DMS114 treated with DMSO at 0.1 percent for 48 hours (cell line): ENCODE measurements at regions not wholly inside any gene's neighbourhood (a gene's known extent, or its start where the extent isn't known, plus 50 kb on each side); places are given as distances from the start of the nearest gene placed in this dataset.

Experiments used
- DNase-seq: peaks from one replicate; lab custom pipeline; 2025; ENCODE audit not compliant: unreplicated experiment; lab: John Stamatoyannopoulos, UW

- DNase-seq, result no peak
Measured at GRCh38 chr5:43941806-43942205, 338.8 kb downstream of the NNT start.

GRCh38 chr5:43940562-43940961 lies 337.6 kb downstream of the NNT start:
- DNase-seq, result no peak

GRCh38 chr5:43926923-43927322 lies 323.9 kb downstream of the NNT start:
- no peak for DNase-seq

GRCh38 chr5:43920422-43920821 lies 317.4 kb downstream of the NNT start:
- no peak for DNase-seq

GRCh38 chr5:43917925-43918324 lies 314.9 kb downstream of the NNT start:
- DNase-seq, result no peak

- DNase-seq, result no peak
Measured at GRCh38 chr5:43903129-43903528, 300.1 kb downstream of the NNT start.

GRCh38 chr5:43900974-43901373 lies 298.0 kb downstream of the NNT start:
- DNase-seq, result no peak

GRCh38 chr5:43895876-43896275 lies 292.9 kb downstream of the NNT start:
- no peak for DNase-seq

- no peak for DNase-seq
Measured at GRCh38 chr5:43893951-43894684, 291.1 kb downstream of the NNT start.

GRCh38 chr5:43891112-43891511 lies 288.1 kb downstream of the NNT start:
- DNase-seq, result no peak

- DNase-seq, result no peak
Measured at GRCh38 chr5:43889233-43889632, 286.3 kb downstream of the NNT start.

- DNase-seq, result no peak
Measured at GRCh38 chr5:43875741-43876140, 272.8 kb downstream of the NNT start.

GRCh38 chr5:43874772-43875171 lies 271.8 kb downstream of the NNT start:
- no peak for DNase-seq

- DNase-seq, result no peak
Measured at GRCh38 chr5:43873791-43874190, 270.8 kb downstream of the NNT start.

GRCh38 chr5:43859309-43859708 lies 256.3 kb downstream of the NNT start:
- no peak for DNase-seq

GRCh38 chr5:43855452-43855851 lies 252.5 kb downstream of the NNT start:
- DNase-seq, result no peak

- no peak for DNase-seq
Measured at GRCh38 chr5:43854697-43855292, 251.8 kb downstream of the NNT start.

- no peak for DNase-seq
Measured at GRCh38 chr5:43852279-43852678, 249.3 kb downstream of the NNT start.

GRCh38 chr5:43851741-43852140 lies 248.8 kb downstream of the NNT start:
- DNase-seq, result no peak

- no peak for DNase-seq
Measured at GRCh38 chr5:43840424-43841125, 237.6 kb downstream of the NNT start.

GRCh38 chr5:43839218-43839617 lies 236.2 kb downstream of the NNT start:
- DNase-seq, result no peak

GRCh38 chr5:43837996-43838395 lies 235.0 kb downstream of the NNT start:
- no peak for DNase-seq
